ENCODE measurements at regions not wholly inside any gene's neighbourhood (a gene's known extent, or its start where the extent isn't known, plus 50 kb on each side); places are given as distances from the start of the nearest gene placed in this dataset.

- Histone ChIP-seq H3K36me3 (ENCODE audit: control insufficient read depth in 2 of 2, insufficient read depth in 2 of 2, low read length in 1 of 2) (no peaks in the 10 kb centered on the region), H3K4me3 (no peak overlapping the region), H4K20me1 (ENCODE audit: control insufficient read depth, insufficient read depth) (no peaks in the 10 kb centered on the region), H2AFZ (ENCODE audit: control insufficient read depth, low read depth, low read length) (no peak overlapping the region), H3K9ac (ENCODE audit: control insufficient read depth, insufficient read depth, low read length) (no peak overlapping the region), H3K4me2 (ENCODE audit: control insufficient read depth, insufficient read depth) (no peak overlapping the region), H3K79me2 (ENCODE audit: control insufficient read depth, insufficient read depth, low read length) (no peaks in the 10 kb centered on the region), H3K27ac (ENCODE audit: control insufficient read depth, insufficient read depth) (no peak overlapping the region), H3K4me1 (ENCODE audit: control insufficient read depth, insufficient read depth, low read length) (peaks cover 11% of the 10 kb centered on the region), H3K9me3 (replicated peaks; ENCODE audit: control insufficient read depth, insufficient read depth, low read length) (no peaks in the 10 kb centered on the region), H3K27me3 (replicated peaks in 1 of 2; ENCODE audit: control insufficient read depth in 2 of 2, insufficient read depth in 2 of 2, low read length in 1 of 2) (no peaks in the 10 kb centered on the region; a peak in 1 of 4 replicates)
- TF ChIP-seq SMC3 (IDR thresholded peaks at IDR 0.05; ENCODE audit: borderline replicate concordance, low read length) (no peak), CREB1 (IDR thresholded peaks at IDR 0.05; ENCODE audit: low read depth) (no peak), E4F1 (IDR thresholded peaks at IDR 0.05; ENCODE audit: borderline replicate concordance, partially characterized antibody) (no peak), SMAD1 (IDR thresholded peaks at IDR 0.05; ENCODE audit: low read depth, partially characterized antibody) (no peak), NFYB (IDR thresholded peaks at IDR 0.05; ENCODE audit: insufficient read depth, low read depth, low read length) (no peak), HDGF (IDR thresholded peaks at IDR 0.05) (no peak), CHD1 (IDR thresholded peaks at IDR 0.05; ENCODE audit: low read depth, low read length) (no peak), YBX1 (IDR thresholded peaks at IDR 0.05) (no peak), SUPT20H (IDR thresholded peaks at IDR 0.05; ENCODE audit: borderline replicate concordance, control insufficient read depth, low read depth, low read length) (no peak), REST (IDR thresholded peaks at IDR 0.05; ENCODE audit: low read depth, low read length) (no peak), MXI1 (IDR thresholded peaks at IDR 0.05; ENCODE audit: low read depth, low read length) (no peak), RFX5 (IDR thresholded peaks at IDR 0.05; ENCODE audit: low read depth, low read length) (no peak), EED (IDR thresholded peaks at IDR 0.05; ENCODE audit: low read depth) (no peak), NR2F1 (conservative IDR thresholded peaks at IDR 0.05) (no peak), CBX5 (IDR thresholded peaks at IDR 0.05; ENCODE audit: low read depth) (no peak)
- BruUV-seq (replicated peaks): no TSS peak
- ChIA-PET POLR2A (no interaction called here), SMC1A (ENCODE audit: uncharacterized antibody, unreplicated experiment) (interaction anchor here (0.6 to 1.1 kb wide), 5 partner anchors 11 to 242 kb away, joined by 3 to 4 read pairs (median 3); no protein-coding TSS in a partner anchor), RAD21 (ENCODE audit: unreplicated experiment) (no interaction called here), CTCF (interaction anchor here (2.1 kb wide), 1 partner anchor 172 kb away, joined by 6 read pairs; no protein-coding TSS in a partner anchor)
- no peak for FAIRE-seq
- in situ Hi-C loops (cut with MboI): no loop called here
- intact Hi-C loops (cut with micrococcal nuclease; ENCODE audit: unreplicated experiment): no loop called here
- ATAC-seq: no peak
- DNase-seq (ENCODE audit: low read depth, low spot score): no peak
- 94% methylated on average over 3 of the region's 3 CpGs for WGBS (ENCODE audit: insufficient coverage, insufficient replicate concordance, low lambda C conversion rate, missing lambda C conversion rate)
Measured at GRCh38 chr1:101116006-101116405, 90.4 kb upstream of the DPH5 start.
